D341Med (cell line): ENCODE measurements at regions not wholly inside any gene's neighbourhood (a gene's known extent, or its start where the extent isn't known, plus 50 kb on each side); places are given as distances from the start of the nearest gene placed in this dataset.

Source experiments
- DNase-seq: peaks from one replicate; pipeline ENCODE4 v3.0.0; 2012; ENCODE audit warnings: low spot score

GRCh38 chr15:77753281-77753873 lies 120.7 kb upstream of the LINGO1 start:
- no peak for DNase-seq

- DNase-seq = no peak
These were observed 117.4 kb upstream of the LINGO1 start for GRCh38 chr15:77749998-77750540.

- DNase-seq = no peak
These were observed 116.7 kb upstream of the LINGO1 start for GRCh38 chr15:77749236-77749997.

- no peak for DNase-seq
These were observed 115.7 kb upstream of the LINGO1 start for GRCh38 chr15:77748078-77749064.

GRCh38 chr15:77747175-77748077 lies 114.7 kb upstream of the LINGO1 start:
- no peak for DNase-seq

- no peak for DNase-seq
These were observed 113.8 kb upstream of the LINGO1 start for GRCh38 chr15:77746254-77747174.

GRCh38 chr15:77744398-77744797 lies 111.7 kb upstream of the LINGO1 start:
- DNase-seq = no peak

- DNase-seq = no peak
These were observed 109.9 kb upstream of the LINGO1 start for GRCh38 chr15:77742570-77742969.

- no peak for DNase-seq
These were observed 109.4 kb upstream of the LINGO1 start for GRCh38 chr15:77742127-77742526.

GRCh38 chr15:77741106-77741505 lies 108.4 kb upstream of the LINGO1 start:
- DNase-seq = no peak

GRCh38 chr15:77739591-77740378 lies 107.1 kb upstream of the LINGO1 start:
- DNase-seq = no peak

GRCh38 chr15:77738441-77739302 lies 106.0 kb upstream of the LINGO1 start:
- DNase-seq = no peak

GRCh38 chr15:77738038-77738370 lies 105.3 kb upstream of the LINGO1 start:
- no peak for DNase-seq

- DNase-seq = no peak
These were observed 104.7 kb upstream of the LINGO1 start for GRCh38 chr15:77737238-77738037.

- DNase-seq = no peak
These were observed 101.6 kb upstream of the LINGO1 start for GRCh38 chr15:77734306-77734705.

- no peak for DNase-seq
These were observed 101.0 kb upstream of the LINGO1 start for GRCh38 chr15:77733579-77734300.
